Right lung (tissue), 2 donors: ENCODE measurements at regions not wholly inside any gene's neighbourhood (a gene's known extent, or its start where the extent isn't known, plus 50 kb on each side); places are given as distances from the start of the nearest gene placed in this dataset.
"Not testable (repeated sequence)": the region's sequence is repeated elsewhere in the genome, so short reads cannot be mapped to it uniquely, and the experiment has no call there.

ENCODE experiments used
- DNase-seq, 2 donors: peaks; one replicate each; pipeline ENCODE4 v3.0.0-alpha.2; 2013

DNA sequence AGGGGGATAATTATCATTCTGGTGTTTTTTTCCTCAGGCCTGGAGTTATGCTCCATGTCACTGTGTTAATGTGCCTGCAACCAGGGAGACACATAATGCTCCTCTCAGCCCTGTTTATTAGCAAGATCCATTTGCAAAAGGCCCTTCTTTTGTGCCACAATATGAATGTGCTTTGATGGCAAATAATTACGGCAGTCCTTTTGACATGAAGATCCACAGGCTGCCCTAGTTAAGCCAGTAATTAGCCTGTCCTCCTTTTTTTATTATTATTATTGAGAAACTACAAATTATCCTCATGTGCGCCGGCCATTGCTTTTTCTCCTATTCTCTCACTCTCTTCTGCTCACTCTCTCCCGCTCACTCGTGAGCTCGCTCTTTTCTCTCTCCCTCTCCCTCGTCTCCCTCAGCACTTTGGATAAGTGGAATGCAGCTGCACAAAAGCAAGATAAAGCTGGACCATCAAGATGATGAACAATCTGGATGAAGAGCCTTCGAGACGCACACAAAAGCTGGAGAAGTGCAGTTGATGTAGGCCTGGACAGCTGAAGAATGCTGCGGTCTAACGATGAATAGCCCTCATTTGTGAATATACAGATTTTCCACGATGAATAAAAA is 762.3 kb downstream of the BCL11A start:
- no peak for DNase-seq

DNA sequence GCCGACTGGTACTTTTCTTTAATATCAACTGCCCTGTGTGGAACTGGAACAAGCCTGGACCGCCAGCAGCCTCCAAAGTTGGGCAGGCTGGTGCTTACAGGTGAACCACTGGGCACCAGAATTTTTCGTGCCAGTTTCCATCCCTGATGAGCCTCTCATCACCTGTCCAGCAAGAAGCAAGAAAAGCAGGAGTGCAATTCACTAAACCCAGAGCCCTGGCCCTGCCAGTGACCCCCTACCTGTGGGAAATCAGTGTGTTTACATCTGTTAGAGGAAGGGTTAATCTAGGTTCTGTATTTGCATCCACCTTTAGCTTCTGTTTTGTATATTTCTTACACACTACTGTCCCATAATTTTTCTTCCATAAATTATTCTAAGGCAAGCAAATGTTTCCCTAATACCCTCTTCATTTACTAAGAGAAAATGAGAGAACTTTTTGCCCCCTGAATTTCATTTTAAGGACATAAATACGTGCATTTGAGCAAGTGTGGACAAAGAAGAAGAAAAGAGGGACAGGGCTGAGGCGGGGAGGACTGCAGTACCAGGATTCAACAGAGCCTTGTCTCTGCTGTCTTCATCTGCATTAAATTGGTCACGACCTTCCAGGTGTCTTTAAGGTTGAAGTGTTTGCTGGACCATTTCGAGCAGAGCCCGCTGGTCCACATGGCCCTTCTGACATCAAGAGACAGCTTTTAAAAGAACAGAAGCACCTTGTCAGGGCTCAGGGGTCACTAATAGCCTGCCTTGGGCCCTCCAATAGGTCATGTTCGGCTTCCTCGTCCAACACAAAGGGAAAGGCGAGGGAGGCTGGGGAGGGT is 763.1 kb downstream of the BCL11A start:
- DNase-seq: no peak

DNA sequence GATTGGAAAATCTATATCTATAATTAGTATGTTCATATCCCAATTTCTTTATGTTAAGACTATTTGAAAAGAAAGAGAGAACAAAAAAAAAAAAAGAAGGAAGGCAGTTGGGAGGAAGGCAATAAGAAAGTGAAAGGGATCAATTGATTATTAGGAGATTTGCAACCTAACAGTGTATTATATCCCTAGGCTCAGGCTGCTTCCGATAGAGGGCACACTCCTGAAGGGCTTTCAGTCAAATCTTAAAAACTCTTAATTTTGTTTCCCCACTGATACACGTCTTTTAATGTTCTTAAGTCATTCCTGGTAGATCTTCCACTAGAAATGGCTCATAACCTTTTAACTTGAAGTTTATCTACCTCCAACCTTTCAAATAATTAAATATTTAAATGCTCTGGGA is 763.9 kb downstream of the BCL11A start:
- no peak for DNase-seq

- DNase-seq: no peak
These were observed 766.4 kb downstream of the BCL11A start for GRCh38 chr2:59787095-59787494.

GRCh38 chr2:59786684-59787083 is 766.8 kb downstream of the BCL11A start:
- DNase-seq: no peak

- DNase-seq: no peak
These were observed 773.9 kb downstream of the BCL11A start for GRCh38 chr2:59779571-59779970.

- no peak for DNase-seq
These were observed 776.3 kb downstream of the BCL11A start for GRCh38 chr2:59777120-59777519.

DNA sequence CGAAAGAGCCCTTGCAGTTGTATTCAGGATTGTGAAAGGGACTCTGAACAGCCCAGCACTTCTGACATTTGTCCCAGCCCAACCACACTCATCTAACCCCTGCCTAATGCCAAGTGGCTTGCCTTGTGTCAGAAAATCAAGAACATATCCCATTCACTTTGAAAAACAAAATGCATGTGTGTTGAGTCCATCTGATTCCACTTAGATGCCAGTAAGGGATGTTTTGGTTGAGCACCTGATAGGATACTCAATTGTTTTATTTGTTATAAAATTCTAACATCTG is 776.8 kb downstream of the BCL11A start:
- no peak for DNase-seq

GRCh38 chr2:59774821-59775433 is 778.5 kb downstream of the BCL11A start:
- no peak for DNase-seq

DNA sequence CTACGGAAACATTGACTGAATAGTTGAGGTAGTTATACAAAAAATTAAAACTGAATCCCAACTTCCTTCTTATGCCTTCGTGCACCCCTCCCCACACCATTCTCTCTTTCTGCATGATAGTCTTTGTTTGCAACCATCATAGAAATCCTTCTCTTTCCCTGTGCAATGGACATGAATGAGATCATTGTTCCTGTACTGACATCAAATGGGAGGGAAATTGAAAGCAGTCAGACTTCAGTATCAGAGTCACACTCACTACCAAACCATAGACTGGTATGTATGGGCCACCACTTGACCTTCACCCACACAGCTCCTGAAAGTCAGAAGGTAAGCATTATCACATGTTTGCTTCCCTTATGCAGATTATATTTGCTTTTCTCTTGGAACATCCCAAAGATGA is 782.8 kb downstream of the BCL11A start:
- no peak for DNase-seq

- DNase-seq: no peak
These were observed 791.5 kb downstream of the BCL11A start for GRCh38 chr2:59761966-59762365.

- no peak for DNase-seq
These were observed 797.3 kb downstream of the BCL11A start for GRCh38 chr2:59756150-59756549.

DNA sequence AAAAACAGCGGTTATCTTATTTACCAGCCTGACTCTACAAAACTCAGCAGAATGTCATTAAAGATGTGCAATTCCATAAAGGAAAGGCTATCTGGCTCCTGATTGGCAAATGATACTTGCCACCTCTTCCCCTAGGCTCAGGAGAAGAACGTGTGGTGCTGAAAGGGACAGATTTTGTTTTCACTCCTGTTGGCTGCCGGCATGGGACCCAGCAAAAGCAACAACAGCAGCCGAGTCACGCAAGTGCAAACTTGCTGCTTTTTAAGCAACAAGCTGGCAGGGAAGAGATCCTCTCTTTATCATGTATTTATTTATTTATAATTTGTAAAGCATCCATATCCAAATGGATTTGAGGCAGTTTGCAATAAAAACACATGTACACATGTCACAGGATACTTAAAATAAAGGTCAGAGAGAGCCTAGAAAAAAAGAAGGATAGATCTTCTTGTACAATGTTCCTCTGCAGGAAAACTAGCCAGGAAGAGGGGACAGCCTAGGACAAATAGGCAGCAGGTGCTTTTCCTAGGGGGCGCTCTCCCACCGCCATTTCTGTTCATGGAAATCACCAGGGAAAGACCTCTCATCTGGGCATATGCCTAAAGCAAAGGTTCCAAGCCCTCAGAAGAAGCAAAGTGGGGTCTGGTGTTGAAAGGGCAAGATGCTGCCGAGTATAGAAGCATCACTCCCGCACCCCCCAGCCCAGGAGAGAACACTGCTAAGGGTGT is 799.3 kb downstream of the BCL11A start:
- DNase-seq: no peak

- DNase-seq: peak; percentile 9 to 11
These were observed 800.9 kb downstream of the BCL11A start for GRCh38 chr2:59752512-59752911.

- DNase-seq: peak; percentile 4 to 18
These were observed 801.4 kb downstream of the BCL11A start for GRCh38 chr2:59752071-59752470.

- not testable (repeated sequence) for DNase-seq
These were observed 802.2 kb downstream of the BCL11A start for GRCh38 chr2:59751214-59751613.

- no peak for DNase-seq
These were observed 807.2 kb downstream of the BCL11A start for GRCh38 chr2:59746291-59746690.

- no peak for DNase-seq
These were observed 808.4 kb downstream of the BCL11A start for GRCh38 chr2:59745085-59745484.

DNA sequence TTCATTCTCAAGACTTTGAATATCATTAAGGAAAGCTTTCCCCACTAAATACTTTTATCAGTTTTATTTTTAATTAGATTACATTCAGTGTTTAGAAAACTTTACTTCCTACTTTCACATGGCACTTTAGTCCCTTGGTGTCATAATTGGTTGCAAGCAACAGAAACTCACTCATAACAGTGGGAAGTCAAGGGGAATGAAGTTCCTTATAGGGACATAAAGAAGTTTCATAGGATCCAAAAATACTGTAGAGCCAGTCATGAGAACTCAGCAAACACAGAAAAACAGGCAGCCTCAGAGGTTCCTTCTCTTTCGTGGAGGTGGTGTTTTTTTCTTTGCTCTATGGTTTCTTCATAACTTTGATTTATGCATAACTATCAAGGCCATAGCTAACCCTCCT is 809.0 kb downstream of the BCL11A start:
- no peak for DNase-seq

GRCh38 chr2:59741840-59742239 is 811.6 kb downstream of the BCL11A start:
- DNase-seq: no peak

GRCh38 chr2:59739166-59739565 is 814.3 kb downstream of the BCL11A start:
- no peak for DNase-seq

GRCh38 chr2:59737299-59737698 is 816.2 kb downstream of the BCL11A start:
- no peak for DNase-seq

DNA sequence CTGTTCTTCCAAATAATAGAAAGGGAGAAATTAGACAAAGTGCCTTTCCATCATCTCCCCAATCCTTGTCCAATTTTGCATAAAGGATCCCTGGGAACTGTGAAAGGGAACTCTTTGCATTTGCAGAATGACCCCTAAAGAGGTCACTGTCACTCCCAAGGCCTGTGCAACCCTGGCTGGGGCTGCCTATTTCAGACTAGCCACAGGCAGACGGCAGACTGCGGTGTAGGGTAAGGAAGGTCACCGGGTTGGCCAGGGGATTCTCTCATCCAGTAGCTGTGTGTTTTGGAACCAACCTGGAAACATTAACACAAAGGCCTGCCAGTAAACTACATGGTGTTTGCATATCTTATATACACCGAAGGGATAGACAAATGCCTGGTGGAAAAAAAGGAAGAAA is 818.7 kb downstream of the BCL11A start:
- no peak for DNase-seq
